NCI-H2107 treated with DMSO at 0.1 percent for 48 hours (cell line): ENCODE measurements at regions not wholly inside any gene's neighbourhood (a gene's known extent, or its start where the extent isn't known, plus 50 kb on each side); places are given as distances from the start of the nearest gene placed in this dataset.
"Not testable (repeated sequence)": the region's sequence is repeated elsewhere in the genome, so short reads cannot be mapped to it uniquely, and the experiment has no call there.

Experiments used
- DNase-seq: peaks from one replicate; lab custom pipeline; 2025; ENCODE audit not compliant: unreplicated experiment; lab: John Stamatoyannopoulos, UW

GRCh38 chr6:132199343-132199742 lies 201.9 kb downstream of the MOXD1 start:
- no peak for DNase-seq

DNA sequence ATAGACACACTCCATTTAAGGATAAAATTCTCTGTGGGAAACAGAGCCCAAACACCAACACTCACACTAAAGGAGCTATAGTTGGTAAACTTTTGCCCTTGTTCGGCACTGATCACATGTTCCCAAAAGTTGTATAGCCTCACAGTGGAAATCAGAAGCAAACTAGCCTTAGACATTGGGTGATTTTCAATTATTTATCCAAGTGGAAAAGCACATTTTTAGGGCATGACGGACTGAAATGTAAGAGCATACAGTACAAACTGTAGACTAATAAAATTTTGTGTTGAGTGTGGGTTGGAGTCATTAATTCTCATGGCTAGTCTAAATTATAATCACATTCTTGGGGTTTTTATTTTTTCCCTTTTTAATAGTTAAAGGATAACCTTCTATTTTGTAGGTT lies 202.4 kb downstream of the MOXD1 start:
- no peak for DNase-seq

- no peak for DNase-seq
These were observed 203.2 kb downstream of the MOXD1 start for GRCh38 chr6:132198040-132198439.

DNA sequence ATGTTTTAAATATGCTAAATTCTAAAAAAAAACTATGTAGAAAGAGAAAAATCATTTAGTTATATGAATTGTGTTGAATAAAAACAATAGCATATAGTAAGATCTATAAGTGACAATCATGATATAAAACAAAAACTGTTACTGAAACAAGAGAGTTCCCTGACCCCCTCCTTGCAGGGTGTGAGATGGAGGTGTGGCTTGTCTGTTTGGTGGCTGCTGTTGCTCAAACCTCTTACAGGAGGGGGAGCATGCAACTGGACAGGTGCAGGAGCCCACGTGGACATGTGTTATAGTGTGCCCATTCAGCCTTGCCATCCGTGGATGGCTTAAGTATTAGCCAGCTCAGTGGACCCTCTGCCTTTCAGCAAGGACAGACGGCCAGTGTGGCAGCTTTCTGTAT lies 206.7 kb downstream of the MOXD1 start:
- DNase-seq, result no peak

- no peak for DNase-seq
These were observed 208.6 kb downstream of the MOXD1 start for GRCh38 chr6:132192631-132193030.

- no peak for DNase-seq
These were observed 210.5 kb downstream of the MOXD1 start for GRCh38 chr6:132190815-132191175.

DNA sequence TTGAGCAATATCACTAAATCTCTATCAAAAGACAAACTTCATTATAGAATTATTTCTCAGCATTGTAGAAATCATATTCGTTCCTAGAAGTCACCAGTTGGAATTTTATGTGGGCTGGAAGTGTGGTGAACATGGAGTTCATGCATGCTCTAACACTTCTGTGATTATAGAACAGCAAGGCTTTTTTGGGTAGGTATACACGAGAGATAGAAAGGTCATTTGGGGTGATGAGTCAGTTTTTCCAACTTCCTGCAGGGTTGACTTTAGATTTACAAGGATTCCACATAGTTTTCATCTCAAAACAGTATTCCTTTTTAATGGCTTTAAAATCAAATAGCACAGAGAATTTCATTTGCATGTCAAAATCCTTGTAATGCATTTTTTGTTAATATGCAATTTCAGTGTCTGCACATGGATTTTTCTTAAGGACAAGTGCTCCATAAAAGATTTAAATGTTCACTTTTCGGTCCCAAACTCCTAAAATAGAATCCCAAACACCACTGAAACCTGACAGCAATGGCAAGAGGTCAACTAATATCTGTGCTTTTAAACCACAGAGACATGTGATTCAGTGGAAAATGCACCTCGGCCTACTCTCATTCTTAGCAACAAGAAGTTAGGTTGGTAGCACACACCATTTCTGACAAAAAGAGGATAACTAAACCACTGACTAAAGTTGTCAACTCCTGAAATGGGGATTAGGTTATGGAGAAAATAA lies 211.0 kb downstream of the MOXD1 start:
- DNase-seq, result no peak

- no peak for DNase-seq
These were observed 212.6 kb downstream of the MOXD1 start for GRCh38 chr6:132188556-132189264.

GRCh38 chr6:132187816-132188215 lies 213.5 kb downstream of the MOXD1 start:
- no peak for DNase-seq

- not testable (repeated sequence) for DNase-seq
These were observed 216.3 kb downstream of the MOXD1 start for GRCh38 chr6:132184966-132185365.

DNA sequence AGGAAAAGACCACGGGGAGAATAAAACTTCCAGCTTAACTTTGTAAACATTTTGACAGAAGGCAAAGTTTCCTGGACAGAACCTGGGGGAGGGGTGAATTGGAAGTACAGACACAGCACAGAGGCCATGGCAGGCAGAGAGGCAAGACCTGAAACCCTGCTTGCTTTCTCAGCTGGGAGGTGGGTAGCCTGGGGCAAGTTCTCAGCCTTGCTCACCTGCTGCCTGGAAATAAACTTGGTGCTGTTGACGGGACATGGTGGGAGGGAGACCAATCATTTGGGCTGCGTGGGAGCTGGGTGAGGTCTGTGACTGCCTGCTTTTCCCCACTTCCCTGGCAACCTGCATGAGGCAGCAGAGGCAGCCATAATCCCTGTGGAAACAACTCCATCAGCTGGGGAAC lies 221.3 kb downstream of the MOXD1 start:
- DNase-seq, result no peak

GRCh38 chr6:132174919-132175318 lies 223.7 kb upstream of the CCN2 start:
- DNase-seq, result no peak

DNA sequence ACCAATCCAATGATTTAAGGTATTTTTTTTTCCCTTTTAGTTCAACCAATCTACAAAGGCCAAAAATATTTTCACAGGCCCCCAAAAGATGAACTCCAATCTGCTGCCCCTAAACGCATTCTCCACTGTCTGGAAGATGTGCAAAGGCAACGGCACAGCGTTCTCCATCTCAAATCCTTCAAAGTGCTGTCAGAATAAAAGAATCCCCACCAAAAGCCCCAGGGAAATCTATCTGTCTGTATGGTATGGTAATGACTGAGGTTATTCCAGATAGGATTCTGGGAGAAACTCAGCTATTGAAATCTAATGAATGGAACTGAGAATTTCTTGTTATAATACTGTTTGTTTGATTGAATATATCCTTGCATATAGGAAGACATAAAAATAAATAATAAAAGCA lies 217.8 kb upstream of the CCN2 start:
- DNase-seq, result no peak

DNA sequence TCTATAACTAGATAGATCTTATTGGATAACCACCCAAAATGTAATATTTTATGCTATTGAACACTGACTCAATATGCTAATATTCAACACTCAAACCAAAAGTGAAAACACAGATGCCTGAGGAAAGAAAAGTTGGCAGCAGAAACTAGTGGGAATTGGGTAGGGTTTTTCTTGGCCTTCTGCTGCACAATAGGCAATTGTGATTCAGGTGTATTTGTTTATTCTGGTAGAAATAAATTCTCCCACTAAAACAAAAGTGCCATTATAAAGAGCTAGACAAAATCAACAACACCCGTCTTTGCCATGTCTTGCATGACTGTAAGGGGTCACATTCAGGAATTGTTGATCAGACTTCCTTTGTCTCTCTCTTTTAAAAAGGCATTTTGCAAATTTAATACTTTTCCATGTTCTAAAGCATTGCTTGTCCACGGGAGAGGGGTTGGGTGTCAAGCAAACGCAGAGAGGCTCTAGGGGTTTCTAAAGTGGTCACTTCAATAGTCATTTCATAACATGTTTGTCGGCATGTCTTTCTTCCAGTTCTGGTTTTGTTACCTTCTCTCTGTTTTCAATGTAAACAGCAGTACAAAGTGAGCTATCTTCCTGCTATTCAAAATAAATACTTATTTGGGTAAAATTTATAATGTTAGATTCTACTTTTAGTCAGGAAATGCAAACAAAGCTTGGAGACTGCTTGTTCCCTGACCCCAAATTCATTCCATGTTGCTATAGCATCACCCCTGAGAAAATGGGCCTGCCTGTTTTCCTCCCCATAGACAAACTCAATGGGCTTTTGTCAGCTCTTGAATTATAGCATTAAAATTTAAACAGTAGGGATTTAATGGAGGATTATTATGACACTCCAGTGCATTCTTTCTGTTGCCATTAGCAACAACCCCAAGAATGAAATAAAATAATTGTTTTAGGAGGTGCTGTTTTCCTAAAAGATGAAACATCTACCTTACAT lies 217.0 kb upstream of the CCN2 start:
- no peak for DNase-seq

DNA sequence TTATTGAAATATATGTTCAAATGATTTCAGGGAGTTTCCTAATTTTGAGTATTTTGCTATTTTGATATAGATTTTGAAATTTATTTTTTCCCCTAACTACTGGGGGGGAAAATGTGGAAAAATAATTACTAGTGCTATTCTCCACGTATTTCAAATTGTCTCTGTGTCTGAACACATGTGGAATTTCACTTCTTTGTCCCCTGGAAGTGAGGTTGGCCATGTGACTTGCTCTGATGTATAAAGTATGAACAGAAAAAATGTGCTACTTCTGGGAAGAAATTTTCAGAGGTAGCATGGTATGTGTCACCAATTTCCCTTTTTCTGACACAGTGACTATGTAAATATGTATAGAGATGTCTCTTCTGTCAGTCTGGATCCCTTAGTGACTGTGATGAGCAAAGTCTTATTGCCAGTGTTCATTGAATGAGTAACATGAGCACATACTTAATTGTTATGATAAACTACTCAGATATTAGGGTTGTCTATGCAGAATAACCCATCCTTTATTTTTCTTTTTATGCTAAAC lies 215.4 kb upstream of the CCN2 start:
- DNase-seq, result no peak

DNA sequence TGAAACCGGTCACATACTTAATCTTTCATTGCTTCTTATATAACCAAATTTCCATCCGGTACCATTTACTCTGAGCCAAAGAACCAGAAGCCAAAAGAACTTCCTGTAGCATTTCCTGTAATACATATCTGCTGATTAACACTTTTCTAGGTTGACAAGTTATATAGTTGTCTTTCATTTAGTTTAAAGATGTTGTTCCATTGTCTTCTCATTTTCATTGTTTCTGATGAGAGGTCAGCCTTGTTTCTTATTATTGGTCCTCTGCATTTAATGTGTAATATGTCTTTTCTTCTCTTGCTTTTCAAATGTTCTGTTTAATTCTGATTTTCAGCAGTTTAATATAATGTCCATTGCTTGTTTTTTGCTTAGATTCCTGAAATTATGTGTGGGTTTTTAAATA lies 214.5 kb upstream of the CCN2 start:
- no peak for DNase-seq

DNA sequence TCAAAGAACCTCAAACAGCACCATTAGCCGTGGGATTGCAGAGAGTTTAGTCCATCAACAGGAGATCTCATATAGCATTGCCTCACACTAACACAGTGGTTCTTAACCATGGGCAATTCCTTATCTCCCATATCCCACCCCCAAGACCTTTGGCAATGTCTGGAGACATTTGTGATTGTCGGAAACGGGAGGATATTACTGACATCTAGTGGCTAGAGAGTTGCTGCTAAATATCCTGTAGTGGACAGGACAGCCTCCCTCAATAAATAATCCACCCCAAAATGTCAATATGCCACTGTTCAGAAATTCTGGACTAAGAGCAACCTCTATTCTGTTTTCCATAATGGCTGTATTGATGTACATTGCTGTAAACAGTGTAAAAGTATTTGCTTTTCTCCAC lies 210.1 kb upstream of the CCN2 start:
- no peak for DNase-seq

GRCh38 chr6:132153221-132153898 lies 202.2 kb upstream of the CCN2 start:
- DNase-seq, result no peak

DNA sequence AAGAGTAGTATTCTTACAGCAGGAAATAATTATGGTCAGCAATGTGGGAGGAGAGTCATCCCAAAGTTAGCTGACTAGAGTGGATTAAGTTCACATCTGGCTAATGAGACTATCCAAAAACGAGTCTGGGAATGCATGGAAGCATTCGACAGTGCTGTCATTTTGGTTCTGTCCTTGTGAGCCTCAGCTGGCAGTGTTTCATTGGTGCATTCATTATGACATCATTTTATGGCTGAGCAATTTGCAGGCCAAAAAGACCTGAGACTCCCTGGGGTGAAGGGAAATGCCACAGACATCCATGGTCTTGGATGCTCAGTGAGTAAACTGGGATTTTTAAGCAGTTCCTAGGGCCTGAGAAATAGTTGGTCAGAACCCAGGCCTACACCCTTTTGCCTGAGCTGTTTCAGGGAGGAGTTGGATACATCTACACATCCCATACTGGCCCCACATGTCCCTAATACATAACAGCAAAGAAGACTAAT lies 196.4 kb upstream of the CCN2 start:
- DNase-seq, result no peak

- no peak for DNase-seq
These were observed 193.3 kb upstream of the CCN2 start for GRCh38 chr6:132144456-132144855.

DNA sequence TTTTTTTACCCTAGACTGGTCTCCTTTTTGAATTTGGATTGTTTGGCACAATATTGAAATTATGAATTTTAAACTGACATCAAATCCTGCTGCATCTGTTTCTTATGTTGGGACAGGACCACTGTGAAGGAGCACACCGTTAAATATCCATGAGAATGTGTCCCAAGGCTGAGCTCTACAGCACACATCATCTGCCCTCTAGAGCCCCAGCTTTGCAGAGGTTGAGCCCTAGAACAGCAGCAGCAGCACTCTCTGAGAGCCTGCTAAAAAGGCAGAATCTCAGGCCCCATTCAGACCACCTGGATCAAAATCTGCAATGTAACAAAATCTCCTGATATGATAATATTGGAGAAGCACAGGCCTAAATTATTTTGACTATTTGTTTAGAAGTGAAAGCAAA lies 192.1 kb upstream of the CCN2 start:
- DNase-seq, result no peak
